Liver (tissue), 8 donors: ENCODE measurements at regions not wholly inside any gene's neighbourhood (a gene's known extent, or its start where the extent isn't known, plus 50 kb on each side); places are given as distances from the start of the nearest gene placed in this dataset.

ENCODE experiments used
- DNase-seq: peaks from one replicate; pipeline ENCODE4 v3.0.0-alpha.2; 2017; ENCODE audit warnings: low spot score
- H3K27ac ChIP-seq, 2 donors: one replicate each; pipeline ENCODE4 v1.7.0; 2013; ENCODE audit warnings: inconsistent platforms in 2 of 2, low read length in 2 of 2, control low read depth in 1 of 2, low read depth in 1 of 2, mild to moderate bottlenecking in 1 of 2
- H3K27me3 ChIP-seq, 4 donors: one replicate each; pipeline versions ENCODE4 v1.6.1 to v1.7.0; 2013; ENCODE audit warnings: low read length in 3 of 4, inconsistent platforms in 1 of 4, mild to moderate bottlenecking in 1 of 4, moderate library complexity in 1 of 4; ENCODE audit not compliant: control insufficient read depth in 4 of 4, insufficient read depth in 4 of 4
- H3K36me3 ChIP-seq, 4 donors: one replicate each; pipeline versions ENCODE4 v1.6.1 to v1.7.0; 2013; ENCODE audit warnings: low read length in 3 of 4, mild to moderate bottlenecking in 3 of 4, low read depth in 1 of 4, moderate library complexity in 1 of 4; ENCODE audit not compliant: control insufficient read depth in 4 of 4, insufficient read depth in 3 of 4
- H3K4me1 ChIP-seq, 4 donors: one replicate each; pipeline versions ENCODE4 v1.6.1 to v1.7.0; 2013; ENCODE audit warnings: low read length in 3 of 4, mild to moderate bottlenecking in 3 of 4, moderate library complexity in 1 of 4; ENCODE audit not compliant: control insufficient read depth in 4 of 4, insufficient read depth in 4 of 4
- H3K4me3 ChIP-seq, 3 donors: one replicate each; pipeline versions ENCODE4 v1.6.1 to v1.7.0; 2013; ENCODE audit warnings: low read length in 3 of 3, control low read depth in 1 of 3, low read depth in 1 of 3, mild to moderate bottlenecking in 1 of 3
- H3K9ac ChIP-seq, 2 donors: one replicate each; pipeline ENCODE4 v1.7.0; 2013; ENCODE audit warnings: low read length in 2 of 2, mild to moderate bottlenecking in 2 of 2, moderate library complexity in 2 of 2, control low read depth in 1 of 2, low read depth in 1 of 2
- H3K9me3 ChIP-seq, 4 donors: one replicate each; pipeline versions ENCODE4 v1.6.1 to v1.7.0; 2013; ENCODE audit warnings: low read length in 3 of 4; ENCODE audit not compliant: control insufficient read depth in 4 of 4
- ATF3 ChIP-seq: IDR thresholded peaks from 2 replicates; pipeline ENCODE4 v1.6.1; 2016; ENCODE audit warnings: antibody characterized with exemption
- CTCF ChIP-seq: fragments of 150-350 bp; IDR thresholded peaks from 2 replicates; pipeline ENCODE4 v1.5.1; 2017; ENCODE audit warnings: improper control_type of control experiment, low read depth, low read length; ENCODE audit not compliant: missing input control
- EGR1 ChIP-seq, 2 donors: IDR thresholded peaks; 2 replicates each; pipeline ENCODE4 v1.6.1; 2016 to 2018; ENCODE audit warnings: antibody characterized with exemption in 2 of 2, low read depth in 2 of 2
- FOXA1 ChIP-seq: IDR thresholded peaks from 2 replicates; pipeline ENCODE4 v1.6.1; 2016; ENCODE audit warnings: antibody characterized with exemption
- FOXA2 ChIP-seq: IDR thresholded peaks from 2 replicates; pipeline ENCODE4 v1.6.1; 2016; ENCODE audit warnings: antibody characterized with exemption
- GABPA ChIP-seq, 2 donors: IDR thresholded peaks in 1 of 2; conservative IDR thresholded peaks in 1 of 2; 2 replicates each; pipeline ENCODE4 v1.6.1; 2016; ENCODE audit warnings: antibody characterized with exemption in 2 of 2, mild to moderate bottlenecking in 1 of 2, moderate library complexity in 1 of 2
- HNF4A ChIP-seq, 2 donors: conservative IDR thresholded peaks; 2 replicates each; pipeline ENCODE4 v1.6.1; 2016; ENCODE audit warnings: antibody characterized with exemption in 2 of 2, mild to moderate bottlenecking in 2 of 2
- HNF4G ChIP-seq: IDR thresholded peaks from 2 replicates; pipeline ENCODE4 v1.6.1; 2016; ENCODE audit warnings: antibody characterized with exemption
- JUND ChIP-seq, 2 donors: IDR thresholded peaks; 2 replicates each; pipeline ENCODE4 v1.6.1; 2016; ENCODE audit warnings: antibody characterized with exemption in 2 of 2
- MAX ChIP-seq: IDR thresholded peaks from 2 replicates; pipeline ENCODE4 v1.6.1; 2016; ENCODE audit warnings: antibody characterized with exemption
- NR2F2 ChIP-seq: IDR thresholded peaks from 2 replicates; pipeline ENCODE4 v1.6.1; 2016; ENCODE audit warnings: antibody characterized with exemption
- RAD21 ChIP-seq, 2 donors: IDR thresholded peaks; 2 replicates each; pipeline ENCODE4 v1.6.1; 2016; ENCODE audit warnings: antibody characterized with exemption in 2 of 2, mild to moderate bottlenecking in 2 of 2
- REST ChIP-seq: IDR thresholded peaks from 2 replicates; pipeline ENCODE4 v1.6.1; 2016; ENCODE audit warnings: antibody characterized with exemption, mild to moderate bottlenecking
- RXRA ChIP-seq, 2 donors: IDR thresholded peaks; 2 replicates each; pipeline ENCODE4 v1.6.1; 2017 to 2018; ENCODE audit warnings: antibody characterized with exemption in 2 of 2, mild to moderate bottlenecking in 1 of 2
- SP1 ChIP-seq: IDR thresholded peaks from 2 replicates; pipeline ENCODE4 v1.6.1; 2018; ENCODE audit warnings: antibody characterized with exemption, mild to moderate bottlenecking
- TAF1 ChIP-seq: conservative IDR thresholded peaks from 2 replicates; pipeline ENCODE4 v1.6.1; 2016; ENCODE audit warnings: antibody characterized with exemption, mild to moderate bottlenecking
- YY1 ChIP-seq: IDR thresholded peaks from 2 replicates; pipeline ENCODE4 v1.6.1; 2016; ENCODE audit warnings: antibody characterized with exemption, mild to moderate bottlenecking
- ZBTB33 ChIP-seq: IDR thresholded peaks from 2 replicates; pipeline ENCODE4 v1.6.1; 2016; ENCODE audit warnings: antibody characterized with exemption
- WGBS: extraction: QIAGEN DNeasy Blood & Tissue Kit; methylation state at CpG from one replicate; pipeline ENCODE4 v1.1.7; 2013; 5-methylcytosine and 5-hydroxymethylcytosine counted together
- donor health status: healthy.
- donor health status: healthy.
- donor health status: healthy.
- donor health status: healthy.
- donor health status: healthy.

GRCh38 chr3:94616833-94617232, 554.0 kb downstream of the NSUN3 start:
- Histone ChIP-seq H3K4me3 (no peak overlapping the region), H3K9me3 (no peaks in the 10 kb centered on the region), H3K27me3 (no peaks in the 10 kb centered on the region), H3K36me3 (no peaks in the 10 kb centered on the region), H3K9ac (no peak overlapping the region), H3K27ac (no peak overlapping the region), H3K4me1 (no peaks in the 10 kb centered on the region)
- TF ChIP-seq NR2F2 (no peak), HNF4G (no peak), HNF4A (conservative IDR thresholded peaks at IDR 0.05) (no peak), RXRA (IDR thresholded peaks at IDR 0.05) (no peak), ZBTB33 (no peak)
- 88% methylated on average over 2 of the region's 2 CpGs for WGBS
- DNase-seq: no peak

GRCh38 chr3:94617312-94617711, 554.5 kb downstream of the NSUN3 start:
- no peak overlapping the region for H3K4me3 ChIP-seq
- H3K27me3 ChIP-seq: no peaks in the 10 kb centered on the region
- TF ChIP-seq RAD21 (IDR thresholded peaks at IDR 0.05): no peak
- TF ChIP-seq FOXA2: no peak
- TF ChIP-seq MAX: no peak
- no peak for TF ChIP-seq RXRA (IDR thresholded peaks at IDR 0.05)
- TF ChIP-seq NR2F2: no peak
- no peak for TF ChIP-seq ZBTB33
- no peak for TF ChIP-seq YY1
- no peak for TF ChIP-seq ATF3
- no peak overlapping the region for H3K27ac ChIP-seq
- DNase-seq: no peak
- no peaks in the 10 kb centered on the region for H3K9me3 ChIP-seq
- 68% methylated on average over 2 of the region's 2 CpGs for WGBS
- no peak overlapping the region for H3K9ac ChIP-seq
- H3K4me1 ChIP-seq: no peaks in the 10 kb centered on the region
- no peaks in the 10 kb centered on the region for H3K36me3 ChIP-seq

GRCh38 chr3:94619643-94620042, 556.8 kb downstream of the NSUN3 start:
- 84% methylated on average over 3 of the region's 3 CpGs for WGBS
- H3K9me3 ChIP-seq: no peaks in the 10 kb centered on the region
- H3K27me3 ChIP-seq: no peaks in the 10 kb centered on the region
- no peaks in the 10 kb centered on the region for H3K36me3 ChIP-seq
- H3K4me1 ChIP-seq: no peaks in the 10 kb centered on the region
- no peak overlapping the region for H3K4me3 ChIP-seq
- H3K9ac ChIP-seq: no peak overlapping the region
- no peak for DNase-seq
- H3K27ac ChIP-seq: no peak overlapping the region
- TF ChIP-seq JUND (IDR thresholded peaks at IDR 0.05) (no peak), REST (no peak), MAX (no peak), TAF1 (no peak), NR2F2 (no peak), SP1 (no peak), HNF4G (no peak), GABPA (IDR thresholded peaks at IDR 0.05 in 1 of 2, conservative IDR thresholded peaks at IDR 0.05 in 1 of 2) (no peak), YY1 (no peak), ATF3 (no peak), RXRA (IDR thresholded peaks at IDR 0.05) (no peak), FOXA1 (no peak), CTCF (no peak), HNF4A (conservative IDR thresholded peaks at IDR 0.05) (no peak), EGR1 (IDR thresholded peaks at IDR 0.05; ENCODE audit: low read depth in 2 of 2) (no peak), RAD21 (IDR thresholded peaks at IDR 0.05) (no peak)
